Cardiac septum (tissue), 1 donor: ENCODE measurements at regions not wholly inside any gene's neighbourhood (a gene's known extent, or its start where the extent isn't known, plus 50 kb on each side); places are given as distances from the start of the nearest gene placed in this dataset.

ENCODE experiments used
- DNase-seq: peaks from one replicate; pipeline ENCODE4 v3.0.0-alpha.2; 2020; ENCODE audit warnings: low spot score
- intact Hi-C: fragments of 100-400 bp; cut with DNase I; formaldehyde crosslinking; loops from one replicate; pipeline ENCODE4 v1.14.0; 2022
- donor health status: DM: no; HTN: no; CAD: no.

GRCh38 chr3:177816667-177817208, 619.5 kb upstream of the TBL1XR1 start:
- no peak for DNase-seq
- intact Hi-C loops = loop anchor here (5.0 kb wide), 1 partner anchor 116 kb away; no protein-coding TSS in a partner anchor

GRCh38 chr3:177817751-177818150, 620.5 kb upstream of the TBL1XR1 start:
- no peak for DNase-seq
- intact Hi-C loops = loop anchor here (5.0 kb wide), 1 partner anchor 115 kb away; no protein-coding TSS in a partner anchor

- intact Hi-C loops = loop anchor here (5.0 kb wide), 1 partner anchor 114 kb away; no protein-coding TSS in a partner anchor
Observed at GRCh38 chr3:177818712-177819240, 621.5 kb upstream of the TBL1XR1 start.

GRCh38 chr3:177820683-177821316, 623.5 kb upstream of the TBL1XR1 start:
- intact Hi-C loops = loop anchor here (5.0 kb wide), 1 partner anchor 623 kb away; the partner anchor contains the start of gene TBL1XR1
- no peak for DNase-seq

More at GRCh38 chr3:177818712-177819240, 621.5 kb upstream of the TBL1XR1 start:
- no peak for DNase-seq

GRCh38 chr3:177822681-177823096, 625.4 kb upstream of the TBL1XR1 start:
- intact Hi-C loops = loop anchor here (5.0 kb wide), 1 partner anchor 625 kb away; the partner anchor contains the start of gene TBL1XR1

GRCh38 chr3:177823701-177824189, 626.5 kb upstream of the TBL1XR1 start:
- intact Hi-C loops = loop anchor here (5.0 kb wide), 1 partner anchor 626 kb away; the partner anchor contains the start of gene TBL1XR1

More at GRCh38 chr3:177822681-177823096, 625.4 kb upstream of the TBL1XR1 start:
- no peak for DNase-seq

GRCh38 chr3:177824190-177824786, 627.0 kb upstream of the TBL1XR1 start:
- no peak for DNase-seq
- intact Hi-C loops = loop anchor here (5.0 kb wide), 1 partner anchor 627 kb away; the partner anchor contains the start of gene TBL1XR1

More at GRCh38 chr3:177823701-177824189, 626.5 kb upstream of the TBL1XR1 start:
- no peak for DNase-seq

- intact Hi-C loops = loop anchor here (5.0 kb wide), 1 partner anchor 628 kb away; the partner anchor contains the start of gene TBL1XR1
- DNase-seq = no peak
Observed at GRCh38 chr3:177824841-177825240, 627.6 kb upstream of the TBL1XR1 start.

GRCh38 chr3:177826253-177826652, 629.0 kb upstream of the TBL1XR1 start:
- no peak for DNase-seq
- intact Hi-C loops = no loop called here

- DNase-seq = no peak
- intact Hi-C loops = no loop called here
Observed at GRCh38 chr3:177827511-177828207, 630.4 kb upstream of the TBL1XR1 start.

GRCh38 chr3:177828208-177828565, 630.9 kb upstream of the TBL1XR1 start:
- intact Hi-C loops = no loop called here

GRCh38 chr3:177830411-177830849, 633.1 kb upstream of the TBL1XR1 start:
- intact Hi-C loops = loop anchor here (10.0 kb wide), 2 partner anchors 54 to 484 kb away; no protein-coding TSS in a partner anchor

More at GRCh38 chr3:177828208-177828565, 630.9 kb upstream of the TBL1XR1 start:
- DNase-seq = no peak

GRCh38 chr3:177831361-177831760, 634.1 kb upstream of the TBL1XR1 start:
- no peak for DNase-seq
- intact Hi-C loops = loop anchor here (10.0 kb wide), 2 partner anchors 53 to 483 kb away; no protein-coding TSS in a partner anchor

More at GRCh38 chr3:177830411-177830849, 633.1 kb upstream of the TBL1XR1 start:
- DNase-seq = no peak

- intact Hi-C loops = loop anchor here (10.0 kb wide), 2 partner anchors 52 to 482 kb away; no protein-coding TSS in a partner anchor
- no peak for DNase-seq
Observed at GRCh38 chr3:177832880-177833279, 635.6 kb upstream of the TBL1XR1 start.

- DNase-seq = no peak
- intact Hi-C loops = loop anchor here (10.0 kb wide), 2 partner anchors 51 to 481 kb away; no protein-coding TSS in a partner anchor
Observed at GRCh38 chr3:177833332-177833731, 636.0 kb upstream of the TBL1XR1 start.

- intact Hi-C loops = loop anchor here (10.0 kb wide), 2 partner anchors 50 to 480 kb away; no protein-coding TSS in a partner anchor
- DNase-seq = no peak
Observed at GRCh38 chr3:177835008-177835407, 637.7 kb upstream of the TBL1XR1 start.

GRCh38 chr3:177835917-177836316, 638.6 kb upstream of the TBL1XR1 start:
- intact Hi-C loops = loop anchor here (10.0 kb wide), 2 partner anchors 49 to 479 kb away; no protein-coding TSS in a partner anchor
- DNase-seq = no peak

GRCh38 chr3:177836671-177837070, 639.4 kb upstream of the TBL1XR1 start:
- DNase-seq = no peak
- intact Hi-C loops = loop anchor here (10.0 kb wide), 2 partner anchors 48 to 478 kb away; no protein-coding TSS in a partner anchor
